ENCODE measurements at regions not wholly inside any gene's neighbourhood (a gene's known extent, or its start where the extent isn't known, plus 50 kb on each side); places are given as distances from the start of the nearest gene placed in this dataset.

DNA sequence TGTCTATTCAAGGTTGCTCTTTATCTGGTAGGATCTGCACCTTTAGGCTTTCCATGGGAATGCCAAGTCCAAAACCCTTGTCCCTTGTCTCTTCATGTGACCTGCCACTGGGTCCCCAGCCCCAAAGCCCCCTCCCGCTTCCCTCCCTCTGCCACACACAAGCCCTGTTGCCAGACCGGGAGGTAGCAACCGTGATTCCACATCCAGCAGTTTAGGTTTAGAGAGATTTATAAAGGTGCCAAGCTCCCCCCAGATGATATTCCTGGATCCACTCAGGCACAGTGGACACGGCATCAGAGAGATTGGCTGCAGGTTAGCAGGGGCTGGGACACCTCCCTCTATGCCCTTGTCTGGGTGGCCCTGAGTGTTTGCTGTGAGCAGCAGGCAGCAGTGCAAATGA, 504.7 kb downstream of the CCDC171 start:
- no peaks in the 10 kb centered on the region for H3K4me1 Mint-ChIP-seq (ENCODE audit: low read depth, unreplicated experiment)
- no peaks in the 10 kb centered on the region for H3K9me3 ChIP-seq
- no peak overlapping the region for H3K4me3 ChIP-seq (ENCODE audit: low read depth, low read length)
- H3K4me1 ChIP-seq = no peaks in the 10 kb centered on the region
- H3K27me3 ChIP-seq (replicated peaks; ENCODE audit: control insufficient read depth, insufficient read depth, low read length) = no peaks in the 10 kb centered on the region
- BruUV-seq (replicated peaks) = no TSS peak
- CTCF ChIA-PET = no interaction called here
- intact Hi-C loops (cut with micrococcal nuclease; ENCODE audit: unreplicated experiment) = no loop called here
- no peak overlapping the region for H3K27ac Mint-ChIP-seq (ENCODE audit: unreplicated experiment)
- H3K36me3 ChIP-seq (ENCODE audit: control insufficient read depth, insufficient read depth, low read length) = no peaks in the 10 kb centered on the region
- POLR2A ChIA-PET = no interaction called here
- H3K9me3 Mint-ChIP-seq (ENCODE audit: unreplicated experiment) = no peaks in the 10 kb centered on the region
- H3K36me3 Mint-ChIP-seq (ENCODE audit: insufficient read depth, unreplicated experiment) = no peaks in the 10 kb centered on the region
- H3K27me3 Mint-ChIP-seq (ENCODE audit: insufficient read depth, unreplicated experiment) = no peaks in the 10 kb centered on the region
- DNase-seq = no peak
- TF ChIP-seq CTCF (IDR thresholded peaks at IDR 0.05; ENCODE audit: insufficient read depth in 1 of 2, low read depth in 1 of 2, low read length in 1 of 2, severe bottlenecking in 1 of 2, unreplicated experiment in 1 of 2) = no peak
- no peak overlapping the region for H3K4me3 Mint-ChIP-seq (ENCODE audit: unreplicated experiment)

DNA sequence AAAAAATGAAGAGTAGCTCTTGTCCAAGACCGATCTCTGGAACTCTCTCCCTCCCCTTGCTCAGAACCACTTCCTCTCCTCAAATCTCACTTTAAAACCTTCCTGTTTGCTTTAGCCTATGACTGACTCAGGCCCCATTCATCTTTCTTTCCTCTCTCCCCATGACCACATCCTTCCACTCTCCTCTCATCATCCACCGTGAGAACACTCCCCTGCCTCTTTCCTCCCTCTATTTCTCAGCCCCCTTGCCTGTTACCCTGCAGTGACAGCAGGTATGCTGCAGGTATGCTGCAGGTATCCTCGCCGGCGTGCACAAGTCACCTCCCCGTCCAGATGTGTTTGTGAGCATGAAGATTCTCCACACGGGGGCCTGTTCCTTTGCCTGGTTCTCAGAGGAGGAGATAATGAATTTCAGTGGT, 505.3 kb downstream of the CCDC171 start:
- Mint-ChIP-seq H3K27ac (ENCODE audit: unreplicated experiment) (no peak overlapping the region), H3K9me3 (ENCODE audit: unreplicated experiment) (no peaks in the 10 kb centered on the region), H3K4me3 (ENCODE audit: unreplicated experiment) (no peak overlapping the region), H3K27me3 (ENCODE audit: insufficient read depth, unreplicated experiment) (no peaks in the 10 kb centered on the region), H3K36me3 (ENCODE audit: insufficient read depth, unreplicated experiment) (no peaks in the 10 kb centered on the region), H3K4me1 (ENCODE audit: low read depth, unreplicated experiment) (no peaks in the 10 kb centered on the region)
- no peak overlapping the region for H3K4me3 ChIP-seq (ENCODE audit: low read depth, low read length)
- no peaks in the 10 kb centered on the region for H3K9me3 ChIP-seq
- no peak for TF ChIP-seq CTCF (IDR thresholded peaks at IDR 0.05; ENCODE audit: insufficient read depth in 1 of 2, low read depth in 1 of 2, low read length in 1 of 2, severe bottlenecking in 1 of 2, unreplicated experiment in 1 of 2)
- H3K4me1 ChIP-seq = no peaks in the 10 kb centered on the region
- DNase-seq = no peak
- intact Hi-C loops (cut with micrococcal nuclease; ENCODE audit: unreplicated experiment) = no loop called here
- ChIA-PET CTCF (no interaction called here), POLR2A (no interaction called here)
- H3K27me3 ChIP-seq (replicated peaks; ENCODE audit: control insufficient read depth, insufficient read depth, low read length) = no peaks in the 10 kb centered on the region
- BruUV-seq (replicated peaks) = no TSS peak
- H3K36me3 ChIP-seq (ENCODE audit: control insufficient read depth, insufficient read depth, low read length) = no peaks in the 10 kb centered on the region

- no TSS peak for BruUV-seq (replicated peaks)
- H3K4me3 ChIP-seq (ENCODE audit: low read depth, low read length) = no peak overlapping the region
- H3K9me3 Mint-ChIP-seq (ENCODE audit: unreplicated experiment) = no peaks in the 10 kb centered on the region
- no peaks in the 10 kb centered on the region for H3K4me1 Mint-ChIP-seq (ENCODE audit: low read depth, unreplicated experiment)
- ChIA-PET CTCF (no interaction called here), POLR2A (no interaction called here)
- H3K4me3 Mint-ChIP-seq (ENCODE audit: unreplicated experiment) = no peak overlapping the region
- H3K27ac Mint-ChIP-seq (ENCODE audit: unreplicated experiment) = no peak overlapping the region
- no peak for DNase-seq
- H3K27me3 ChIP-seq (replicated peaks; ENCODE audit: control insufficient read depth, insufficient read depth, low read length) = no peaks in the 10 kb centered on the region
- no peaks in the 10 kb centered on the region for H3K36me3 Mint-ChIP-seq (ENCODE audit: insufficient read depth, unreplicated experiment)
- no peak for TF ChIP-seq CTCF (IDR thresholded peaks at IDR 0.05; ENCODE audit: insufficient read depth in 1 of 2, low read depth in 1 of 2, low read length in 1 of 2, severe bottlenecking in 1 of 2, unreplicated experiment in 1 of 2)
- no peaks in the 10 kb centered on the region for H3K9me3 ChIP-seq
- no peaks in the 10 kb centered on the region for H3K4me1 ChIP-seq
- intact Hi-C loops (cut with micrococcal nuclease; ENCODE audit: unreplicated experiment) = no loop called here
- no peaks in the 10 kb centered on the region for H3K27me3 Mint-ChIP-seq (ENCODE audit: insufficient read depth, unreplicated experiment)
- no peaks in the 10 kb centered on the region for H3K36me3 ChIP-seq (ENCODE audit: control insufficient read depth, insufficient read depth, low read length)
Observed at GRCh38 chr9:16060436-16061129, 507.7 kb downstream of the CCDC171 start.

Measured in Caco-2 (cell line).